Hypothalamus (tissue), 51 donors: ENCODE measurements at regions not wholly inside any gene's neighbourhood (a gene's known extent, or its start where the extent isn't known, plus 50 kb on each side); places are given as distances from the start of the nearest gene placed in this dataset.

Experiments
- DNase-seq, 51 donors: peaks; one replicate each; lab custom pipeline; 2025; lab: John Stamatoyannopoulos, UW

- peak in 1 of 51 donors; percentile 2 for DNase-seq
These were observed 133.7 kb downstream of the AEBP2 start for GRCh38 chr12:19572920-19573558.

GRCh38 chr12:19573866-19574265 lies 134.6 kb downstream of the AEBP2 start:
- DNase-seq = no peak

- DNase-seq = no peak
These were observed 135.3 kb downstream of the AEBP2 start for GRCh38 chr12:19574601-19575000.

DNA sequence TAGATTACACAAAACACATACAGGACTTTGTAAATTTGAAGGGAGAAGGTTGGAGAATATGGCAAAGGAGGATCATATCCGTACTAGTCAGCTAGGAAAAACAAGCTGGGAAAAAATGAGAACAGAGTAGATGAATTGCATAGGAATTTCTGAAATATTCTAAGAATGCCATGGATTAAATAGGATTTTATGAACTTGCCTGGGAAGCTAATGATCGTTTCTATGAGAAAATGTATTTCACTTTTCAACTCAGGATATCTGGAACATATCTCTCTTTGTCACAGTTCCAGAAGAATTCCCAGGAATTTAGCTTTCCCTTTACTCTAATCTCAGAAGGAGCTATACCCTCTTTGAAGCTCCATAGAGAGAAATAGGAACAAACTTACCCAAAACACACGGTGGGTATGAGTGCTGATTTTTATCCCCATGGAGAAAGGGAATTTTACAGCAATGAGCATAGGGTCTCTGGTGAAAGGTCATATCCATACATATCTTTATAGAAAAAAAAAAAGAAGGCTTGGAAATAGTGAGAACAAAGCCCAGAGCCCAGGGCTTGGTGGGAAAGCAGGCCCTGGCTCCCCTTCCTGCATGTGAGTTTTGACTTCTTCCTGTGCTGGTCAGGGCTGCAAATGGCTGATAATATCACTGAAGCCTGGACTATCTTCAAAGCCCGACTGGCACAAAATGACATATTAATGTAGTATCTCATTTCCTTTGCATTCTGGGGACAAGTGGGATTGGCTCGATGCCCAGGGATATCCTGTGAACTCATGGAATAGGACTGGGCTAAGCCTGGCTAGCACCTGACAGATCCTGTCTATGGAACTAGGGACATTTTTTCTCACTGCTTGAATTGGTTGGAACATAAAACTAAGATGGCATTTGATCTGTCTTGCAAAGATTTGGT lies 136.3 kb downstream of the AEBP2 start:
- DNase-seq = peak in 1 of 51 donors; percentile 1

DNA sequence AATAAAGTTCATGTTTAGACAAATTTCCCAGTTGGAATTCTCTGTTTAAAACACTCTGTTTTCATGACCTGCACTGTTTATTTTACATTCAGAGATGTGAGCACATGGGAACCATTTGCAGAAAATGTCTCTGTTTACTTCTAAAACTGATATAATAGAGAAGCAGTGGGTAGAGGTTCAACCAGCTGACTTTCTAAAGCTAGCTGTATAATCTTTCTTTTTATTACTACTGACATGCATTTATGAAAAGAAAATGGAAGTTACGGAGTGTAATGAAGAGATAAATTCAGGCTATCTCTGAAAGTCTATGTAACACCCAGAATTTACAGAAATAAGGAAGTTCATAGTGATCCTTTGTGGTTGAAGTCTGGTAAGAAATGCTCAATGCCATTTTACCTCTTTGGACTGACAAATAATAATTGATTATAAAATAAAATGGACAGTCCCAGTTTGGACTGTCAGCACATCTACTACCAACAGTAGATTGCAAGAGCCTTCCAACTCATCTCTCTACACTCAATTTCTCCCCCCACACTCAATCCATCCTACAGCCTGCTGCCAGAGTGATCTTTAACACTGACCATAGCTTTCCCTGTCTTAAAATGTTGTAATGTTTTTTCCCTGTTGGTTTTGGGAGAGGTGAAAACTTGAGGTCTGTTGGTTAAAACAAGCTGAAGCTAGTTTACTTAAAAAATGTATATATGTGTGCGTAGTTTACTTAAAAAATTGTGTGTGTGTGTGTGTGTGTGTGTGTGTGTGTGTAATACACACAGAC lies 137.4 kb downstream of the AEBP2 start:
- no peak for DNase-seq

DNA sequence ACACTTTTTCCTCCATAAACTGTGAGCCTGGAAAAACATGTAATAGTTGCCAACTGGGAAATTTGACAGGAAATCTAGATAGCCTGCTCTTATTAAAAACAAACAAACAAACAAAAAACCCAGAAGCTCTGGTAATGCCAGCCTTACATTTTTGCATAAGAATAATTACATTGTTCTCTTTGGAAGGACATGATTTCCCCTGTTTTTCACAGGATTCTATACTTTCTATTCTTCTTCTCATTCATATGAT lies 137.9 kb downstream of the AEBP2 start:
- DNase-seq = no peak

DNA sequence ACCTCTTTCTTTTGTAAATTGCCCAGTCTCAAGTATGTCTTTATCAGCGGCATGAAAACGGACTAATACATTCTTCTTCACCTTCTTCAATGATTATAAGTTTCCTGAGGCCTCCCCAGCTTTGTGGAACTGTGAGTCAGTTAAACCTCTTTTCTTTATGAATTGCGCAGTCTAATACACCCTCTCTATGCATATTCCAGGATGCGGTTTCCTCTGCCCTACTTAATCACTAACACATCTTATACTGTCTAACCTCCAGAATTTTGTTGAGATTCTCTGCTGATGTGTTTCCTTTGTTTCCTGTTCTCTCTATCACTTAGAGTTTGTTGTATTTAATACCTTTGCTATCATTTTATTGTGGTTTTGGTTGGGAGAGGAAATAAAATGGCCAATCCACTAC lies 145.4 kb downstream of the AEBP2 start:
- DNase-seq = no peak

DNA sequence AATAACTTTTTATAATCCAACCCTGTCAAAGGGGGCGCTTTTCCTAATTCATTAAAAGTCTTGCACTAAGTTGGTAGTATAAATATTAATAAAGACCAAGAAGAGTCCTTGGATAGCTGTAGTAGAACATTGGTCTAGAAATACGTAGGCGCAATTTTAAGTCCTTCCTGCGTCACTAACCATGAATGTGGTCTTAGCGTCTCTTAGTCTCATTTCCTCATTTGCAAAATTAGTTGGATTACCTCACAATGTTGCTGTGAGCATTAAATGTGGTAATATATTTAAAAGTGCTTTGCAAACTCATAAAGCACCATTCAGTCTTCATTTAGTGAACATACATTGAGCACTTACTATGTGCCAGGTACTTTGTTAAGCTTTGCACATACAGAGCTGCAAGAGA lies 149.7 kb downstream of the AEBP2 start:
- no peak for DNase-seq

DNA sequence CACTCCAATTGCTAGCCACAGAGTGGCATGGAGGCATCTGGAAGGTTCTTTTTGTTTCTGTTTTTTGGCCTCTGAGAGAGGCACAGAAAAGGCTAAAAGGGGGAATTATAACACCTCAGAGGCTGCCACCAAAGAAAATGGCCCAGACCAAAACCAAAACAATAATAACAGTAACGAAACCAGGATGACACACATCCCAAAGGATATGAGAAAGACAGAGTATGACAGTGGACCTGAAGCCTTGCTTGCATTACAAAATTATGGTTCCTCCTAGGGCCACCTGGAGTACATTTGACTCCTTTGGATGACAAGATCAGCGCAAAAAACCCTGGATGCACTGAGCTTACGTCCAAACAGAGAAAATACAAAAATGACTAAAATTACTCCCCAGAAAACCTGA lies 152.7 kb downstream of the AEBP2 start:
- DNase-seq = no peak

DNA sequence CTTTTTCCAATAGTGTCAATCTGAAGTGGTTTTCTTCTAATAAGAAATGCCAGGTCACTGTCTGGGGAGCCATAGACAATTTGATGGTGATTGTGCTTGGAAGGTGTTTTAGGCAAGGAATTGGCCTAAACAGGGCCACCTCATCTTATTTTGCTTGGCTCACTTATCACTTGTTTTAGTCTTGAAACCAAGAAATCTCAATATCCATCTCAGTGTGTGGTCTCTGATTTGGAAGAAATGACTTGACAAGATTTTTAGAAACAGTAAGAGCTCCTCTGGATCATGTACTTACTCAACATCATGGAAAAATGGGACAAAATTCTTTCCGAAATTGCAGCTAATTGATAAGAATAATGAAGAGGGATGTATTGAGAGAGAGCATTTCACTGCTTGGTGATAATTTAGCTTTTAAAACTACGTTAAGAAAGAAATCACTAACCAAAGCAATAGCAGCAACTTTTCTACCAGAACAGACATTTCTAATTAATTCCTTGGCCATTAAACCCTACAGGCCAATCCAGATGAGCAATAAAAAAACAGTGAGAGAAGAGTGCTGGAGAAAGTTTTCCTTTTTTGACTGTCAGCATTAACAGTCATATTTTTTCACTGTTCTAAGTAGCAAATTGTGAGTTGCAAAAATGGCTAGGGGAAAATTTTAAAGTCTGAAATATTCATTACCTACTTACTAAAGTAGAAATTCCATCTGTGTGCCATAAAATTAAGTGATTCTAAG lies 157.3 kb downstream of the AEBP2 start:
- no peak for DNase-seq

- no peak for DNase-seq
These were observed 158.1 kb downstream of the AEBP2 start for GRCh38 chr12:19597167-19598026.

GRCh38 chr12:19605720-19606119 lies 166.4 kb downstream of the AEBP2 start:
- DNase-seq = no peak

- no peak for DNase-seq
These were observed 168.7 kb downstream of the AEBP2 start for GRCh38 chr12:19608039-19608438.

DNA sequence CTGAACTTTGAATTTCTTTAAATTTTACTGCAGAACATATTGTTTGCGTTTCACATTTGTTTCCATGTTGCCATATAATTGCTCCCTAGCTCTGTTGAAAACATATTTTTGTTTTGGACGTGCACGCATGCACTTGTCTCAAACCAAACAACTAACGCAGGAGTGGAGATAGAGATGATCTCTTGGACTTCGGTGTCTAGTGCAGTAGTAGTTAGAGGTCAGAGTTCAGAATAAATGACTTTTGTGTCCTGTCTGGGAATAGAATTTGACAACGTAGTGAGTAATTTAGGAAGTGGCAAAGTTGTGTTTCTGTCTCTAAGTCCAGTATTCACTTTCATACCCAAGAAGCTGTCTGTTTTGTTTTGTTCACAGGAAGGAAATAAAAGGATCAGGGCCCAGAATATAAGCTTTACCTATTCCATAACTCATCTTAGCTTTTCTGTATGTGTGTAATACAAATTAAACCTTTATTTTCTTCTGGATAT lies 173.8 kb downstream of the AEBP2 start:
- no peak for DNase-seq

GRCh38 chr12:19614601-19615383 lies 175.5 kb downstream of the AEBP2 start:
- no peak for DNase-seq

DNA sequence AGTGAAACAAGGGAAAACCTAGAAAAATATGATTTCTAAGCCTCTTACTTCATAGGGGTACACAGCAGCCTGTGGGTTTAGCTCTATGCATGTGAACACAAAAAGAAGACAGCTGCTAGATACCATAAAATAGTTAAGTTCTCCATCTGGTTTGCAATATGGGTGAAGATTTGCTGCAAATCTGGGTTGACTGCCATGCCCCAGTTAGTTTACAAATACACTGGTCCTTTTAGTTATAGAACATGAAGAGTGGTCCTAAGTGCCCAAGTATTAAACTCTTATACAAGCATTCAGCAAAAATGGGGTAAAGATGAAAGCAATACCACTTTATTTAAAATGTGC lies 176.1 kb downstream of the AEBP2 start:
- DNase-seq = no peak

DNA sequence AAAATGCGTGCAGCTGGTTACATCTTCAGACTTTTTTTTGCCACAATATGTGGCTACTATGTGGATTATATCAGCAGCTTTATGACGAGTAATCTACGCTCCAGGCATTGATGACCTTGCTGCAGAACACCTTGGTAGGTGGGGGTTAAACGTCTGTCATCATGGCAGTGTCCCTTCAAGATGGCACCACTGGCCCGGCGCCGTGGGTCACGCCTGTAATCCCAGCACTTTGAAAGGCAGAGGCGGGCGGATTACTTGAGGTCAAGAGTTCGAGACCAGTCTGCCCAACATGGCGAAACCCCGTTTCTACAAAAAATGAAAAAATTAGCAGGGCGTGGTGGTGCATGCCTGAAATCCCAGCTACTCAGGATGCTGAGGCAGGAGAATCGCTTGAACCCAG lies 177.5 kb downstream of the AEBP2 start:
- no peak for DNase-seq

DNA sequence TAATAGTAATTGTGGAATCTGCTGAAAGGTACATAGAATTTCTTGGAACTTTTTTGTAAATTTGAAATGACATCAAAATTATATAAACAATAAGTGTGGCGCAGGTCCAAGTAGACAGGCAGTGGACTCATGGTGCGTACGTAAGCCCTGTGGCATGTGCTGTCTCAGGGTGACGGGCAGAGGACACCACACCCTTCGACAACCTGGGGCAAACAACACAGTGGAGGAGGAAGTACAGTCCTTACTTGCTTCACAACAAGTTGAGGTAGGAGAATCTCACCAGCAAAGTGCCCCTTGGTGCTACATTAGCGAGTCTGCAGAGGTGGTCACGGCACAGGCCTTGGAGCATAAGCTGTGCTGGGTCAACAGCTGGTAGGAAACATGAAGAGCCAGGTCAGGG lies 180.9 kb downstream of the AEBP2 start:
- no peak for DNase-seq

GRCh38 chr12:19623751-19624399 lies 184.6 kb downstream of the AEBP2 start:
- DNase-seq = no peak
